Loucy (cell line): ENCODE measurements at regions not wholly inside any gene's neighbourhood (a gene's known extent, or its start where the extent isn't known, plus 50 kb on each side); places are given as distances from the start of the nearest gene placed in this dataset.

Experiments used
- H2AFZ ChIP-seq: fragments of 200-600 bp; sonication (generic); 2 replicates; pipeline ENCODE4 v1.6.0; 2016; ENCODE audit warnings: antibody characterized with exemption, mild to moderate bottlenecking, low read length, moderate library complexity
- H3F3A ChIP-seq: fragments of 200-600 bp; 2 replicates; pipeline ENCODE4 v1.6.0; 2016; ENCODE audit warnings: antibody characterized with exemption, low read depth, mild to moderate bottlenecking
- H3K27me3 ChIP-seq: fragments of 200-600 bp; sonication (generic); 2 replicates; pipeline ENCODE4 v1.6.1; 2014; ENCODE audit warnings: low read length, mild to moderate bottlenecking; ENCODE audit not compliant: insufficient read depth, poor library complexity, severe bottlenecking
- H3K36me3 ChIP-seq: fragments of 200-600 bp; sonication (generic); 2 replicates; pipeline ENCODE4 v1.6.1; 2016; ENCODE audit warnings: low read length; ENCODE audit not compliant: insufficient read depth
- H3K4me1 ChIP-seq: fragments of 200-600 bp; sonication (generic); 2 replicates; pipeline ENCODE4 v1.5.1; 2014; ENCODE audit warnings: low read length, mild to moderate bottlenecking; ENCODE audit not compliant: insufficient read depth, poor library complexity, severe bottlenecking
- H3K4me2 ChIP-seq: fragments of 200-600 bp; sonication (generic); 2 replicates; pipeline ENCODE4 v1.6.0; 2014; ENCODE audit warnings: antibody characterized with exemption, low read length, low read depth, mild to moderate bottlenecking; ENCODE audit not compliant: poor library complexity, severe bottlenecking
- H3K4me3 ChIP-seq: fragments of 200-600 bp; sonication (generic); 2 replicates; pipeline ENCODE4 v1.5.1; 2014; ENCODE audit warnings: low read length, mild to moderate bottlenecking, mixed read lengths; ENCODE audit not compliant: poor library complexity, severe bottlenecking
- H3K79me2 ChIP-seq: fragments of 200-600 bp; sonication (generic); 2 replicates; pipeline ENCODE4 v1.6.1; 2014; ENCODE audit warnings: low read length; ENCODE audit not compliant: insufficient read depth
- H3K9ac ChIP-seq: fragments of 200-600 bp; sonication (generic); 2 replicates; pipeline ENCODE4 v1.6.0; 2014; ENCODE audit warnings: mild to moderate bottlenecking, low read depth, low read length, moderate library complexity; ENCODE audit not compliant: poor library complexity, severe bottlenecking
- H3K9me2 ChIP-seq: fragments of 200-600 bp; sonication (generic); replicated peaks from 2 replicates; pipeline ENCODE4 v1.6.1; 2016; ENCODE audit warnings: low read depth, low read length, mixed read lengths
- H3K9me3 ChIP-seq: fragments of 200-600 bp; sonication (generic); 2 replicates; pipeline ENCODE4 v1.6.1; 2014; ENCODE audit warnings: mild to moderate bottlenecking, antibody characterized with exemption, low read length, low read depth; ENCODE audit not compliant: insufficient read depth
- H4K20me1 ChIP-seq: fragments of 200-600 bp; sonication (generic); 2 replicates; pipeline ENCODE4 v1.6.0; 2014; ENCODE audit warnings: antibody characterized with exemption, low read length, mild to moderate bottlenecking; ENCODE audit not compliant: insufficient read depth, poor library complexity, severe bottlenecking
- CTCF ChIP-seq: fragments of 200-600 bp; sonication (generic); conservative IDR thresholded peaks from 2 replicates; pipeline ENCODE4 v1.5.1; 2014; ENCODE audit warnings: mild to moderate bottlenecking, antibody characterized with exemption, low read length
- EZH2phosphoT487 ChIP-seq: fragments of 200-600 bp; IDR thresholded peaks from 2 replicates; pipeline ENCODE4 v1.6.1; 2018; ENCODE audit warnings: antibody characterized with exemption, mild to moderate bottlenecking, moderate library complexity, borderline replicate concordance

- no peak for TF ChIP-seq EZH2phosphoT487
- TF ChIP-seq CTCF = no peak
- no peak overlapping the region for H3K4me3 ChIP-seq
- H3K4me2 ChIP-seq = no peak overlapping the region
- H3K9me2 ChIP-seq = no peaks in the 10 kb centered on the region
- no peaks in the 10 kb centered on the region for H3F3A ChIP-seq
- no peaks in the 10 kb centered on the region for H3K27me3 ChIP-seq
- no peaks in the 10 kb centered on the region for H3K36me3 ChIP-seq
- no peaks in the 10 kb centered on the region for H3K4me1 ChIP-seq
- no peaks in the 10 kb centered on the region for H4K20me1 ChIP-seq
- no peaks in the 10 kb centered on the region for H3K79me2 ChIP-seq
- no peak overlapping the region for H2AFZ ChIP-seq
- H3K9ac ChIP-seq = no peak overlapping the region
- no peaks in the 10 kb centered on the region for H3K9me3 ChIP-seq
These were observed 256.6 kb downstream of the LOXHD1 start for GRCh38 chr18:46400449-46400848.

GRCh38 chr18:46401486-46402070 is 255.4 kb downstream of the LOXHD1 start:
- no peak overlapping the region for H3K4me2 ChIP-seq

DNA sequence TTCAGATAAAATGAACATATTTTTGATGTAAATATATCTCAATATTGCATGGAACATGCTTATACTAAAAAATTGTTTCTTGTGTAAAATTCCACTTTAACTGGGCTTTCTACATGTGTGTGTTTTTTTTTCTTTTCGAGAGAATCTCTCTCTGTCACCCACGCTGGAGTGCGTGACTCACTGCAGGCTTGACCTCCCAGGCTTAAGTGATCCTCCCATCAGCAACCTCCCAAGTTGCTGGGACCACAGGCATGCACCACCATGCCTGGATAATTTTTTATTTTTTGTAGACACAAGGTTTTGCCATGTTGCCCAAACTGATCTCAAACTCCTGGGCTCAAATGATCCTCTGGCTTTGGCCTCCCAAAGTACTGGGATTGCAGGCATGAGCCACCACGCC is 254.6 kb downstream of the LOXHD1 start:
- no peak overlapping the region for H3K9ac ChIP-seq
- TF ChIP-seq EZH2phosphoT487 (no peak), CTCF (no peak)
- no peaks in the 10 kb centered on the region for H4K20me1 ChIP-seq

More at GRCh38 chr18:46401486-46402070, 255.4 kb downstream of the LOXHD1 start:
- H3K9ac ChIP-seq = no peak overlapping the region
- no peaks in the 10 kb centered on the region for H3K9me2 ChIP-seq
- no peaks in the 10 kb centered on the region for H3K4me1 ChIP-seq
- no peaks in the 10 kb centered on the region for H3K79me2 ChIP-seq
- TF ChIP-seq EZH2phosphoT487 (no peak), CTCF (no peak)
- no peaks in the 10 kb centered on the region for H4K20me1 ChIP-seq
- H3K36me3 ChIP-seq = no peaks in the 10 kb centered on the region
- no peaks in the 10 kb centered on the region for H3K27me3 ChIP-seq
- no peak overlapping the region for H3K4me3 ChIP-seq
- H3K9me3 ChIP-seq = no peaks in the 10 kb centered on the region
- H2AFZ ChIP-seq = no peak overlapping the region
- no peaks in the 10 kb centered on the region for H3F3A ChIP-seq

More for the DNA sequence above, 254.6 kb downstream of the LOXHD1 start:
- no peaks in the 10 kb centered on the region for H3K4me1 ChIP-seq
- no peaks in the 10 kb centered on the region for H3F3A ChIP-seq
- no peaks in the 10 kb centered on the region for H3K9me2 ChIP-seq
- no peak overlapping the region for H2AFZ ChIP-seq
- no peaks in the 10 kb centered on the region for H3K36me3 ChIP-seq
- no peak overlapping the region for H3K4me2 ChIP-seq
- H3K9me3 ChIP-seq = no peaks in the 10 kb centered on the region
- H3K79me2 ChIP-seq = no peaks in the 10 kb centered on the region
- H3K27me3 ChIP-seq = no peaks in the 10 kb centered on the region
- no peak overlapping the region for H3K4me3 ChIP-seq
